SK-N-SH (cell line): ENCODE measurements at regions not wholly inside any gene's neighbourhood (a gene's known extent, or its start where the extent isn't known, plus 50 kb on each side); places are given as distances from the start of the nearest gene placed in this dataset.

ENCODE experiments used
- CTCF ChIA-PET: fragments of 300-600, 350-600 bp; formaldehyde crosslinking; extraction: SDS; loops from one replicate; lab custom pipeline; 2021; lab: Yijun Ruan, JAX
- POLR2A ChIA-PET: fragments of 350-600 bp; sonication (Branson Sonifier 250); formaldehyde crosslinking; extraction: SDS; loops from one replicate; lab custom pipeline; 2020; ENCODE audit warnings: antibody characterized with exemption, inconsistent platforms; lab: Yijun Ruan, JAX
- DNase-seq: peaks from one replicate; pipeline ENCODE4 v3.0.0; 2012
- H2AFZ ChIP-seq: fragments of 200-600 bp; sonication (generic); 2 replicates; pipeline ENCODE4 v1.8.1; 2016; ENCODE audit warnings: antibody characterized with exemption, mild to moderate bottlenecking, low read depth
- H3F3A ChIP-seq: fragments of 200-600 bp; sonication (generic); replicated peaks from 2 replicates; pipeline ENCODE3; 2016; ENCODE audit warnings: antibody characterized with exemption, mild to moderate bottlenecking; ENCODE audit not compliant: insufficient read depth
- H3K27ac ChIP-seq, 2 experiments: fragments of 200-500 bp in 1 of 2; fragments of 200-600 bp in 1 of 2; sonication (Bioruptor generic) in 1 of 2; sonication (generic), shearing (Covaris generic) in 1 of 2; 2 replicates each; pipeline versions ENCODE4 v1.5.1 to v1.6.1; 2014 to 2016; ENCODE audit warnings: low read depth in 2 of 2, inconsistent platforms in 1 of 2, low read length in 1 of 2, mild to moderate bottlenecking in 1 of 2, mixed read lengths in 1 of 2
- H3K27me3 ChIP-seq: fragments of 200-600 bp; sonication (generic), shearing (Covaris generic); 2 replicates; pipeline ENCODE4 v1.6.1; 2016; ENCODE audit warnings: mixed run types; ENCODE audit not compliant: insufficient read depth
- H3K36me3 ChIP-seq, 2 experiments: fragments of 200-500 bp in 1 of 2; fragments of 200-600 bp in 1 of 2; sonication (Bioruptor generic) in 1 of 2; sonication (generic) in 1 of 2; replicated peaks in 1 of 2; 2 replicates each; pipeline versions ENCODE3 to v1.5.1; 2014 to 2016; ENCODE audit warnings: low read length in 1 of 2, mild to moderate bottlenecking in 1 of 2; ENCODE audit not compliant: insufficient read depth in 2 of 2, control insufficient read depth in 1 of 2
- H3K4me1 ChIP-seq, 2 experiments: fragments of 200-500 bp in 1 of 2; fragments of 200-600 bp in 1 of 2; sonication (Bioruptor generic) in 1 of 2; sonication (generic), shearing (Covaris generic) in 1 of 2; 2 replicates each; pipeline versions ENCODE4 v1.5.1 to v1.6.1; 2014 to 2016; ENCODE audit warnings: low read depth in 1 of 2, low read length in 1 of 2, mixed run types in 1 of 2; ENCODE audit not compliant: insufficient read depth in 2 of 2, control insufficient read depth in 1 of 2
- H3K4me2 ChIP-seq: fragments of 200-600 bp; sonication (generic), shearing (Covaris generic); 2 replicates; pipeline ENCODE4 v1.6.1; 2017; ENCODE audit warnings: mixed run types
- H3K4me3 ChIP-seq, 2 experiments: fragments of 200-500 bp in 1 of 2; fragments of 200-600 bp in 1 of 2; sonication (Bioruptor generic) in 1 of 2; sonication (generic), shearing (Covaris generic) in 1 of 2; 2 replicates each; pipeline versions ENCODE4 v1.5.1 to v1.8.1; 2014 to 2016; ENCODE audit warnings: low read depth in 2 of 2, inconsistent platforms in 1 of 2, low read length in 1 of 2, mild to moderate bottlenecking in 1 of 2, mixed read lengths in 1 of 2, moderate library complexity in 1 of 2
- H3K79me2 ChIP-seq: fragments of 200-600 bp; sonication (generic); 2 replicates; pipeline ENCODE4 v1.8.1; 2017; ENCODE audit warnings: mild to moderate bottlenecking; ENCODE audit not compliant: insufficient read depth
- H3K9ac ChIP-seq: fragments of 200-600 bp; sonication (generic); 2 replicates; pipeline ENCODE4 v1.6.1; 2017; ENCODE audit warnings: mixed run types
- H3K9me2 ChIP-seq: fragments of 200-600 bp; sonication (generic); 2 replicates; pipeline ENCODE4 v1.6.1; 2017; ENCODE audit warnings: mixed run types
- H3K9me3 ChIP-seq: fragments of 200-600 bp; sonication (generic); 2 replicates; pipeline ENCODE4 v1.6.1; 2017; ENCODE audit warnings: mixed run types, mild to moderate bottlenecking, moderate library complexity
- H4K20me1 ChIP-seq: fragments of 200-600 bp; sonication (generic); 2 replicates; pipeline ENCODE4 v1.6.1; 2017; ENCODE audit warnings: mild to moderate bottlenecking, mixed run types; ENCODE audit not compliant: insufficient read depth
- EZH2phosphoT487 ChIP-seq: fragments of 200-600 bp; sonication (generic); IDR thresholded peaks from 2 replicates; pipeline ENCODE4 v1.6.1; 2017; ENCODE audit warnings: low read depth, mixed run types, mild to moderate bottlenecking, antibody characterized with exemption, moderate library complexity, borderline replicate concordance
- FOXJ3 ChIP-seq: sonication (generic); formaldehyde crosslinking; IDR thresholded peaks from 2 replicates; pipeline ENCODE4 v1.5.1; 2020; ENCODE audit warnings: mild to moderate bottlenecking, missing genetic modification reagents
- GATA2 ChIP-seq: sonication (generic); formaldehyde crosslinking; IDR thresholded peaks from 2 replicates; pipeline ENCODE4 v1.5.0; 2020; ENCODE audit warnings: mild to moderate bottlenecking, missing genetic modification reagents
- IRF3 ChIP-seq: fragments of 150-350 bp; IDR thresholded peaks from 2 replicates; pipeline ENCODE4 v1.6.1; 2016; ENCODE audit warnings: mild to moderate bottlenecking, low read depth, low read length
- MXI1 ChIP-seq: IDR thresholded peaks from 2 replicates; pipeline ENCODE4 v1.6.1; 2012; ENCODE audit warnings: mild to moderate bottlenecking, low read depth, low read length, improper control_type of control experiment
- NFIC ChIP-seq: IDR thresholded peaks from 2 replicates; pipeline ENCODE4 v1.4.0; 2012; ENCODE audit warnings: borderline replicate concordance
- NRF1 ChIP-seq: IDR thresholded peaks from 2 replicates; pipeline ENCODE4 v1.6.1; 2012; ENCODE audit warnings: low read depth, mild to moderate bottlenecking, low read length
- PBX3 ChIP-seq: IDR thresholded peaks from 2 replicates; pipeline ENCODE4; 2012
- RAD21 ChIP-seq: IDR thresholded peaks from 2 replicates; pipeline ENCODE4 v1.6.1; 2012; ENCODE audit warnings: mild to moderate bottlenecking, low read length
- RXRA ChIP-seq: IDR thresholded peaks from 2 replicates; pipeline ENCODE4 v1.4.0; 2012; ENCODE audit warnings: low read depth, mild to moderate bottlenecking, borderline replicate concordance
- SIN3A ChIP-seq: IDR thresholded peaks from 2 replicates; pipeline ENCODE4 v1.6.1; 2012; ENCODE audit warnings: low read depth, mild to moderate bottlenecking, low read length, moderate library complexity, borderline replicate concordance
- SMC3 ChIP-seq: IDR thresholded peaks from 2 replicates; pipeline ENCODE4 v1.6.1; 2012; ENCODE audit warnings: low read depth, low read length, improper control_type of control experiment
- TAF1 ChIP-seq: IDR thresholded peaks from 2 replicates; pipeline ENCODE4 v1.6.1; 2012; ENCODE audit warnings: low read depth, mild to moderate bottlenecking, low read length, moderate library complexity, borderline replicate concordance
- WGBS: methylation state at CpG from one replicate; pipeline ENCODE4 v1.1.6; 2017; ENCODE audit warnings: low lambda C conversion rate; 5-methylcytosine and 5-hydroxymethylcytosine counted together
- TF ChIP-seq, protein P1 (sequence below): IDR thresholded peaks from 2 replicates; pipeline ENCODE4 v1.4.0; 2012; ENCODE audit warnings: low read depth, borderline replicate concordance
- TF ChIP-seq, protein P2 (sequence below): IDR thresholded peaks from 2 replicates; pipeline ENCODE4 v1.4.0; 2012; ENCODE audit warnings: low read depth, borderline replicate concordance
- TF ChIP-seq, protein P3 (sequence below): fragments of 200-600 bp; sonication (generic); IDR thresholded peaks from 2 replicates; pipeline ENCODE4 v1.6.1; 2017; ENCODE audit warnings: antibody characterized with exemption, mild to moderate bottlenecking, moderate library complexity

- CTCF ChIA-PET, result no interaction called here
- Histone ChIP-seq H3K36me3 (no peaks in the 10 kb centered on the region), H3K27me3 (no peaks in the 10 kb centered on the region), H3K79me2 (no peaks in the 10 kb centered on the region), H3K27ac (no peak overlapping the region), H3K4me3 (no peak overlapping the region), H3F3A (no peaks in the 10 kb centered on the region), H3K9me2 (no peaks in the 10 kb centered on the region), H3K9me3 (no peaks in the 10 kb centered on the region), H3K9ac (no peak overlapping the region), H3K4me1 (no peaks in the 10 kb centered on the region), H4K20me1 (no peaks in the 10 kb centered on the region), H3K4me2 (no peak overlapping the region), H2AFZ (no peak overlapping the region)
- 21% methylated on average over 1 of the region's 1 CpG for WGBS
- TF ChIP-seq, protein P1, sequence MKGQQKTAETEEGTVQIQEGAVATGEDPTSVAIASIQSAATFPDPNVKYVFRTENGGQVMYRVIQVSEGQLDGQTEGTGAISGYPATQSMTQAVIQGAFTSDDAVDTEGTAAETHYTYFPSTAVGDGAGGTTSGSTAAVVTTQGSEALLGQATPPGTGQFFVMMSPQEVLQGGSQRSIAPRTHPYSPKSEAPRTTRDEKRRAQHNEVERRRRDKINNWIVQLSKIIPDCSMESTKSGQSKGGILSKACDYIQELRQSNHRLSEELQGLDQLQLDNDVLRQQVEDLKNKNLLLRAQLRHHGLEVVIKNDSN, result no peak
- TF ChIP-seq IRF3 (no peak), RXRA (no peak)
- POLR2A ChIA-PET, result no interaction called here
- no peak for DNase-seq
Measured at GRCh38 chr12:126607157-126607556, 1541.9 kb downstream of the AACS start.

- Histone ChIP-seq H2AFZ (no peak overlapping the region), H3K9me2 (no peaks in the 10 kb centered on the region), H3K4me1 (no peaks in the 10 kb centered on the region), H3K9ac (no peak overlapping the region), H3F3A (no peaks in the 10 kb centered on the region), H4K20me1 (no peaks in the 10 kb centered on the region), H3K36me3 (no peaks in the 10 kb centered on the region), H3K79me2 (no peaks in the 10 kb centered on the region), H3K27me3 (no peaks in the 10 kb centered on the region), H3K9me3 (no peaks in the 10 kb centered on the region), H3K27ac (no peak overlapping the region), H3K4me2 (no peak overlapping the region), H3K4me3 (no peak overlapping the region)
- TF ChIP-seq, protein P1, result no peak
- TF ChIP-seq RXRA (no peak), SIN3A (no peak), FOXJ3 (no peak), EZH2phosphoT487 (no peak), MXI1 (no peak), NRF1 (no peak), NFIC (no peak), RAD21 (no peak), PBX3 (no peak), SMC3 (no peak), GATA2 (no peak), TAF1 (no peak)
- TF ChIP-seq, protein P2, sequence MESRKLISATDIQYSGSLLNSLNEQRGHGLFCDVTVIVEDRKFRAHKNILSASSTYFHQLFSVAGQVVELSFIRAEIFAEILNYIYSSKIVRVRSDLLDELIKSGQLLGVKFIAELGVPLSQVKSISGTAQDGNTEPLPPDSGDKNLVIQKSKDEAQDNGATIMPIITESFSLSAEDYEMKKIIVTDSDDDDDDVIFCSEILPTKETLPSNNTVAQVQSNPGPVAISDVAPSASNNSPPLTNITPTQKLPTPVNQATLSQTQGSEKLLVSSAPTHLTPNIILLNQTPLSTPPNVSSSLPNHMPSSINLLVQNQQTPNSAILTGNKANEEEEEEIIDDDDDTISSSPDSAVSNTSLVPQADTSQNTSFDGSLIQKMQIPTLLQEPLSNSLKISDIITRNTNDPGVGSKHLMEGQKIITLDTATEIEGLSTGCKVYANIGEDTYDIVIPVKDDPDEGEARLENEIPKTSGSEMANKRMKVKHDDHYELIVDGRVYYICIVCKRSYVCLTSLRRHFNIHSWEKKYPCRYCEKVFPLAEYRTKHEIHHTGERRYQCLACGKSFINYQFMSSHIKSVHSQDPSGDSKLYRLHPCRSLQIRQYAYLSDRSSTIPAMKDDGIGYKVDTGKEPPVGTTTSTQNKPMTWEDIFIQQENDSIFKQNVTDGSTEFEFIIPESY, result no peak
- TF ChIP-seq, protein P3, sequence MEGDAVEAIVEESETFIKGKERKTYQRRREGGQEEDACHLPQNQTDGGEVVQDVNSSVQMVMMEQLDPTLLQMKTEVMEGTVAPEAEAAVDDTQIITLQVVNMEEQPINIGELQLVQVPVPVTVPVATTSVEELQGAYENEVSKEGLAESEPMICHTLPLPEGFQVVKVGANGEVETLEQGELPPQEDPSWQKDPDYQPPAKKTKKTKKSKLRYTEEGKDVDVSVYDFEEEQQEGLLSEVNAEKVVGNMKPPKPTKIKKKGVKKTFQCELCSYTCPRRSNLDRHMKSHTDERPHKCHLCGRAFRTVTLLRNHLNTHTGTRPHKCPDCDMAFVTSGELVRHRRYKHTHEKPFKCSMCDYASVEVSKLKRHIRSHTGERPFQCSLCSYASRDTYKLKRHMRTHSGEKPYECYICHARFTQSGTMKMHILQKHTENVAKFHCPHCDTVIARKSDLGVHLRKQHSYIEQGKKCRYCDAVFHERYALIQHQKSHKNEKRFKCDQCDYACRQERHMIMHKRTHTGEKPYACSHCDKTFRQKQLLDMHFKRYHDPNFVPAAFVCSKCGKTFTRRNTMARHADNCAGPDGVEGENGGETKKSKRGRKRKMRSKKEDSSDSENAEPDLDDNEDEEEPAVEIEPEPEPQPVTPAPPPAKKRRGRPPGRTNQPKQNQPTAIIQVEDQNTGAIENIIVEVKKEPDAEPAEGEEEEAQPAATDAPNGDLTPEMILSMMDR, result no peak
- no peak for DNase-seq
- 29% methylated on average over 1 of the region's 1 CpG for WGBS
- POLR2A ChIA-PET, result no interaction called here
- CTCF ChIA-PET, result no interaction called here
Measured at GRCh38 chr12:126607867-126608266, 1542.6 kb downstream of the AACS start.
